SIG-M5 treated with dmso at 0.1 percent for 504 hours (cell line): ENCODE measurements at regions not wholly inside any gene's neighbourhood (a gene's known extent, or its start where the extent isn't known, plus 50 kb on each side); places are given as distances from the start of the nearest gene placed in this dataset.

Source experiments
- DNase-seq: peaks from one replicate; lab custom pipeline; 2025; ENCODE audit not compliant: unreplicated experiment; lab: John Stamatoyannopoulos, UW

GRCh38 chr5:135249658-135250057 lies 149.4 kb downstream of the MACROH2A1 start:
- DNase-seq: no peak

GRCh38 chr5:135248801-135249231 lies 150.2 kb downstream of the MACROH2A1 start:
- no peak for DNase-seq

GRCh38 chr5:135246923-135247795 lies 151.9 kb downstream of the MACROH2A1 start:
- peak; percentile 56 for DNase-seq

GRCh38 chr5:135246605-135246922 lies 152.5 kb downstream of the MACROH2A1 start:
- no peak for DNase-seq

GRCh38 chr5:135245521-135246499 lies 153.2 kb downstream of the MACROH2A1 start:
- peak; percentile 34 for DNase-seq

- DNase-seq: no peak
Observed at GRCh38 chr5:135244620-135245021, 154.4 kb downstream of the MACROH2A1 start.

GRCh38 chr5:135243556-135244285 lies 155.3 kb downstream of the MACROH2A1 start:
- DNase-seq: no peak

- DNase-seq: no peak
Observed at GRCh38 chr5:135242866-135243555, 156.0 kb downstream of the MACROH2A1 start.

GRCh38 chr5:135242021-135242865 lies 156.8 kb downstream of the MACROH2A1 start:
- no peak for DNase-seq

GRCh38 chr5:135241536-135241935 lies 157.5 kb downstream of the MACROH2A1 start:
- no peak for DNase-seq

- no peak for DNase-seq
Observed at GRCh38 chr5:135240781-135241360, 158.2 kb downstream of the MACROH2A1 start.

- DNase-seq: no peak
Observed at GRCh38 chr5:135240283-135240633, 158.8 kb downstream of the MACROH2A1 start.

- DNase-seq: no peak
Observed at GRCh38 chr5:135239453-135240282, 159.4 kb downstream of the MACROH2A1 start.

GRCh38 chr5:135238622-135239452 lies 160.2 kb downstream of the MACROH2A1 start:
- no peak for DNase-seq

GRCh38 chr5:135237748-135238103 lies 161.3 kb downstream of the MACROH2A1 start:
- DNase-seq: no peak

GRCh38 chr5:135236908-135237747 lies 161.9 kb downstream of the MACROH2A1 start:
- DNase-seq: no peak
